TTC549 (cell line): ENCODE measurements at regions not wholly inside any gene's neighbourhood (a gene's known extent, or its start where the extent isn't known, plus 50 kb on each side); places are given as distances from the start of the nearest gene placed in this dataset.

Experiments
- FAIRE-seq: peaks from 2 replicates; lab custom pipeline; 2012; peaks lifted over from hg19 to GRCh38; lab: Jason Lieb, UNC

DNA sequence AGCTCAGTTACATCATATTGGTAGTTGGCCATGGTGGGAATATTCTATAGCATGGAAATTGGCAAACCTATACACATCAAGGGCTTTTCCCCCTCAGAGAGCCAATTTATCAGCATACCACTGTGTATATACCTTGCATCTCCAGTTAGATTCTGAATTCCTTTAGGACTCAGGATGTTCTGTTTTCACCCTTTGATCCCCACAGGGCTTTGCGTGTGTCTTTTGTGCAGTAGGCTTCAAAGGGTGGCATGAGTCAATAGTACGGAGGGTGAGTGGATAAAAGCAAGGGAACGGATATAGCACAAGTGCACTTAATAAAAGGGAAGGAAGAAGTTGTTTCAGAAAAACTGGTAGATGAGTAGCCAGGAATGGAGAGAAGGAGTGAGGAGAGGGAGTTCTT is 99.2 kb upstream of the RGMA start:
- FAIRE-seq = no peak

DNA sequence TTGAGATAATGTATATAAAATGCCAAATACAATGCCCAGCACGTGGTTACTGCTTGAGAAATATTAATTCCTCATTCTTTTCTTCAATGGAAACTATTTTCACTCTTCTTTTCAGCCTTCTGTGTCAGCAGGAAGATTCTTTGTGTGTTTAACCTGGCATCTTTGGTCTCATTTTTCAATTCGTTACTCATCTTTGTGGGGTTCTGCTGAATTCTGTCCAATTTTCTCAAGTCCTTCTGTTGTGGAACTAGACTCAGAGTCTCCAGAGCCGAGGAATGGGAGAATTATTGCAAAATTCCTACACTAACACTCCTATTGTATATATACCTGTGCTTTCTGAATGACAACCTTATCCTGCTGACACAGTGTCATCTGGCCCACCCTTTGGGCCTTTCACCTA is 96.8 kb upstream of the RGMA start:
- FAIRE-seq = no peak

GRCh38 chr15:93182703-93183205 is 93.7 kb upstream of the RGMA start:
- FAIRE-seq = no peak

GRCh38 chr15:93180656-93181055 is 91.6 kb upstream of the RGMA start:
- no peak for FAIRE-seq

- FAIRE-seq = no peak
Measured at GRCh38 chr15:93180128-93180527, 91.1 kb upstream of the RGMA start.

- no peak for FAIRE-seq
Measured at GRCh38 chr15:93179700-93180102, 90.7 kb upstream of the RGMA start.

DNA sequence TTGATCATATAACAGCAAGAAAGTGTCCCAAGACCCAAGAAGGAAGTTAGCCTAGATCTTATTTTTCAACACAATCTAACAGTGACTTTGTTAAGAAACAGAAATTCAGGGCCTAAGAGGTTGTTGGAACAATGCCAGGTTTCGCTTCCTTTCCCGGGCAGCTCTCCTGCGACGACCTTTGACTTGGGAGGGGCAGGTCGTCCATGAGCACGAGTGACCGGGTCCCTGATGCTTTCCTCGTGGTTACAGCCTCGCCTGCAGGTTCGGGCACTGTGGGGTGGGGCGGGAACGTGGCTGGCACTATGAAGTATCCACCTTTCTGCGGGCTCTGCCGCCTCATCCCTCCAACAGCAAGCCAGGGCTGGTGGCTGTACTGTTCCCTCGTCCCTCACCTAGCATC is 90.1 kb upstream of the RGMA start:
- FAIRE-seq = no peak

DNA sequence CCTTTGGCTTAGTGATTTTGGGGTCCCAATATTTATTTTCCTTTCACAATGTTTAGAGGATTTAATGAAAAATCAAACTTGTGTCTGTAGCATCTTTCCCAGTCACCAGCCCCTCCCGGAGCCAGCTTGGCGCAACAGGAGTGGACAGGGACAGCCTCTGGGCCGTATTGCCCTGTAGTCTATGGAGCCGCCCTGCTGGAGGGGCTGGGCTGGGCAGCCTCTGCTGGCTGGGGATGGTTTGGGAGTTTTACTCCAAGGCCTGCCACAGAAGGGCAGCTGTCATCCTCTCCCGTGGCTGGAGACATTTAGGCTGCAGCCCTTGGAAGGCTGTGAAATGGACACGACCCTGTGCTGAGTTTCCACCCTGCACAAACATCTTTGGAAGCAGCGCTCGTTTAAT is 89.4 kb upstream of the RGMA start:
- no peak for FAIRE-seq

- no peak for FAIRE-seq
Measured at GRCh38 chr15:93176065-93176464, 87.1 kb upstream of the RGMA start.

GRCh38 chr15:93174836-93175235 is 85.8 kb upstream of the RGMA start:
- no peak for FAIRE-seq

- FAIRE-seq = no peak
Measured at GRCh38 chr15:93173369-93173768, 84.4 kb upstream of the RGMA start.

GRCh38 chr15:93171476-93171875 is 82.5 kb upstream of the RGMA start:
- FAIRE-seq = no peak

GRCh38 chr15:93170329-93170728 is 81.3 kb upstream of the RGMA start:
- FAIRE-seq = no peak

DNA sequence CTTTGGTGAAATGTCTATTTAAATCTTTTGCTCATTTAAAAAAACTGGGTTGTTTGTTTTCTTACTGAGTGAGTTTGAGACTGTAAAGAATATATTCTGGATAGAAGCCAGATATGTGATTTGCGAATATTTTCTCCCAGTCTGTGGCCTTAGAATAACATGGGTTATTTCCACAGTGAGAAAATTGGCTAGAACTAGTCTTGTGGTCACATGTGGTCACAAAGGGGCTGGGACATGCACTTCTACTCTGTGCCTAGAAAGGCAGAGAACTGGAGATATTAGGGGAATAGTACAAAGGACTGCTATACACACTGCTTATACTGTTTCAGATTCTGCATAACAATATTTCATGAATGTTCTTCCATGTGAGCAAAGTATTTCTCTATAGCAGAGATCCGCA is 79.9 kb upstream of the RGMA start:
- FAIRE-seq = no peak

DNA sequence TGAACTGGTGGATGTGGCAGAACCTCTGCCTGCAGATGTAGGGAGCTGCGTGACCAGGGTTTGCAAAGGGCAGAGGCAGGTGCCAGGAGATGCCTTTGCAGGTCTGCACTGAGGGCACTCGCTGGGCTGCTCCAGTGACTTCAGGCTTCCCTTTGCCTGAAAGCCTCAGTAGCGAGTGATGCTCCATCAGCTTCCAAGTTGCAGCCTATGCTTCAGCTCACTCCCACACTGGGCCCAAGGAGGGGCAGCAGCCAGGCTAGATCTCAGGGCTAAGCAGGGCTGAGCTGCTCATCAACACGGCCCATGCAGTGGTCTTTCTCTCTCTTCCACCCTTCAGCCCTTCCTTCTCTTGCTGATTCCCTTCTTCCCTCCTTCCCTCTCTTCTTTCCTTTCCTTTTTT is 78.3 kb upstream of the RGMA start:
- no peak for FAIRE-seq

DNA sequence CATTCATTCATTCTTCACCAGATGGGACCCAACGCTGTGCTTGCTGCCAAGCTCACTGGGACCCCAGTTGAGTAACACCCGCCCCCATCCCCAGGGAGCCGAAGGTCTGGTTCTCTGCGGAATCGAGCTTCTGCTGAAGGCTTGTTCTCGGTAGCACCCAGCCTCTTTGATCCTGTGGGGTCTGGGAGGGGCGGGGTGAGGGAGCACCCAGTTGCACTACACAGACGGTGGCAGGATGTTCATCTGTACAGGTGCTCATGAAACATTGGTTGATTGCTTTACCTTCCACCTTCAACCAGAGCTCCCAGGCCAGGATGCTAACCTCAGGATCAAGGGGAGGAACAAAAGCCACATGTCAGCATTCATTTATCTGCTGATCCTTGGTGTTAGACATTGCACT is 77.7 kb upstream of the RGMA start:
- FAIRE-seq = no peak

DNA sequence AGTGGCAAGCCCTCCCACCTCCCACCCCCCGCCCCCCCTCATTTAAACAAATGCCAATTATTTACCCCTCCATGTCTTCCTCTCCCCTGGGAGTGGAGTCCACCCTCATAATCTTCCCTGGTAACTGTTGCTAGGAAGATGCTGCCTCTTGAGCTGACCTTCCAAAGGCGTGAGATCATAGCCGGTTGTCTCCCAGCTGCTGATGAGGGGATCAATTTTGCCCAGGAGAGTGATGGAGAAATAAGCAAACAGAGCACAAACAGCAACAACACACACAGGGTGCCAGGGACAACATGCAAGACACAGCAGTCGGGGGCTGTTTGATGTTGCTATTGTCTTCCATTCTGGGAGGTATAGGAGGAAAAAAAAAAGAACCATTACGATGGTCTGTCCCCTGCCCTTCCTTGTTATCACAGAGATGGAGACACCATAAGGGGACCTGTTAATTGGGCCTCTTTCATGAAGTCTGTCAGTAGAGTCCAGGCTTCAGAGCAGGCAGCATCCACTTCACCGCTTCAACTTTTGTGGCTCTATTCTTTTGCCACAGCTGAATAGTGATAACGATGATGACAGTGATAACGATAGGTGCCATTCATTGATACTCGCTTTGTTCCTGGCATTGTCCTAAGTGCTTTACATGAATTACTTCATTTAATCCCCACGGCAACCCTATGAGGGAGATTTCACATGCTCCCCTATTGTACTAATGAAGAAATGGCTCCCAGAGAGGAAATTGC is 76.9 kb upstream of the RGMA start:
- no peak for FAIRE-seq

- no peak for FAIRE-seq
Measured at GRCh38 chr15:93164409-93164808, 75.4 kb upstream of the RGMA start.

GRCh38 chr15:93162560-93162959 is 73.5 kb upstream of the RGMA start:
- FAIRE-seq = no peak

DNA sequence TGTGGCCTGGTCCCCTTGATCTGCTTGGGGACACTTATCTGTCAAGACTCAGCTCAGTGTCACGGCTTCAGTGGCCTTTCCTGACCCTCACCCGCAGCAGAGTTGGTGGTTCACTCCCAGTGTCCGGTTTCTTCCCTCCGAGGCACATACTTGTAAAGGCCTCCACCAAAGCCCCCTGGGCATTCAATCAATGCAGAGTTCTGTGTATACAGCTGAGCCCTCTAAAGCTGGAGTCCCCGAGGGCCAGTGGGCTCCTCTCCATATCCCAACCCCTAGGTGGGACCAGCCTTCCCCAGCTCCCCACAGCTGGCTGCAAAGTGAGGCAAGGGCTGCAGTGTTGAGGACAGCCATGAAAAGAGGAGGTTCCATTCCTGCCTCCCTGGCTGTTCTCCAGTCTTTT is 70.9 kb upstream of the RGMA start:
- FAIRE-seq = no peak

- FAIRE-seq = no peak
Measured at GRCh38 chr15:93158097-93158900, 69.3 kb upstream of the RGMA start.

DNA sequence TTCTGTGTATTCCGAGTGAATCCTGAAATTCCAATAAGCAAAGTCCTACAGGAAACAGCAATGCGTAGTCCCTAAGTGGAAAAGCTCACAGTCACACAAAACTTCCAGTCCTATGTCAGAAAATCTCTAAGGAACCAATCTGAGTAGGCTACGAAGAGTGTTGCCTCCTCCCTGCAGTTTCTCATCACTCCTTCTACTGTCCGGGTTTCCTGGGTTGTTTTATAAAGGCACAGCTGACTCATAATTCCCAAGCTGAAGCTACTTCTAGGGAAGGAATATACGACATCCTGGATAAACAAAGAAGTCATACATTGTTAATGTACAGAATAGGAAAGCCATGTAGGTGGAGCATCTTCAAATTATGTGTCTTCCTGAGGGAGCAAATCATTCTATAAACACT is 65.7 kb upstream of the RGMA start:
- FAIRE-seq = no peak

DNA sequence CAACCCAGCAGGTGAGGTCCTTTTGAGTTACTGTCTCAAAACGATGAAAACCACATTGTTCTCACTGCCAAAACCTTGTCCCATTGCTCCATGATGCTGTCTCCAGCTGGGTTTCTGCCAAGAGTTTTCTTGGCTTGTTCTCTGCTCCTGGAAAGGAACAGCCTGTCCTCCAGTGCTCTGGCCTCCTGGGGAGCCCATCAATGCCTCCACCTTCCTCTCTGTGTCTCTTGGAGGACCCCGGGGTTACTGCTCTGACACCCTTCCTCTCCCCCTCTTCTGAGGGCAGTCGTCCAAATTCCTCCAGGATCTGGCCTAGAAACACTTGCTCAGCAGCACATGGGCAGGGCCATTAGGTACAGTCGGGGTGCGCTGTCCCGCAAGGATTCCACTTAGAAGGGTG is 63.9 kb upstream of the RGMA start:
- FAIRE-seq = no peak

DNA sequence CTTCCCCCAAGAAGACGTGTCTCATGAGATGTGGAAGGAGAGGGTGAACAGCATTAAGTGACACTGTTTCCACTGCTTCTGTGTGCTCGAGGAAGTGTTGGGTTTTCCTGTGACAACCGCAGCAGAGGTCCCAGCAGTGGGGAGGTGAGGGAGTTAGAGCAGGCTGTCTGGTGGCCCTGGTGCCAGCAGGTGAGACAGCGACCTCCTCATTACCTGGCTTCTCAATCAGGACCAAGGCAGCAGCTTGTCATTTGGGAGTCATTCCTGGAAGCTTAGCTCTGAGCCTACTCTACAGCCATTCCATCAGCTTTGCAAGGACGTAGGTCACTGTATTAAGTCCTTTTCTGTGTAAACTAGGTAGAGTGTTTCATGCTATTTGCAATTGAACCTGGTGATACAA is 63.3 kb upstream of the RGMA start:
- FAIRE-seq = no peak
